GM21381 (cell line): ENCODE measurements at regions not wholly inside any gene's neighbourhood (a gene's known extent, or its start where the extent isn't known, plus 50 kb on each side); places are given as distances from the start of the nearest gene placed in this dataset.
"Not testable (repeated sequence)": the region's sequence is repeated elsewhere in the genome, so short reads cannot be mapped to it uniquely, and the experiment has no call there.

Experiments
- ATAC-seq: cut with Tn5 transposase; IDR thresholded peaks from one replicate; pipeline ENCODE4 v1.9.1; 2021; ENCODE audit warnings: mild to moderate bottlenecking, moderate library complexity; ENCODE audit not compliant: unreplicated experiment

- ATAC-seq, result no peak
Observed at GRCh38 chr12:125956186-125956585, 891.0 kb downstream of the AACS start.

GRCh38 chr12:125966641-125967040, 901.4 kb downstream of the AACS start:
- ATAC-seq, result no peak

- no peak for ATAC-seq
Observed at GRCh38 chr12:125968413-125968812, 903.2 kb downstream of the AACS start.

GRCh38 chr12:125971981-125972380, 906.7 kb downstream of the AACS start:
- no peak for ATAC-seq

- no peak for ATAC-seq
Observed at GRCh38 chr12:125978286-125978685, 913.1 kb downstream of the AACS start.

DNA sequence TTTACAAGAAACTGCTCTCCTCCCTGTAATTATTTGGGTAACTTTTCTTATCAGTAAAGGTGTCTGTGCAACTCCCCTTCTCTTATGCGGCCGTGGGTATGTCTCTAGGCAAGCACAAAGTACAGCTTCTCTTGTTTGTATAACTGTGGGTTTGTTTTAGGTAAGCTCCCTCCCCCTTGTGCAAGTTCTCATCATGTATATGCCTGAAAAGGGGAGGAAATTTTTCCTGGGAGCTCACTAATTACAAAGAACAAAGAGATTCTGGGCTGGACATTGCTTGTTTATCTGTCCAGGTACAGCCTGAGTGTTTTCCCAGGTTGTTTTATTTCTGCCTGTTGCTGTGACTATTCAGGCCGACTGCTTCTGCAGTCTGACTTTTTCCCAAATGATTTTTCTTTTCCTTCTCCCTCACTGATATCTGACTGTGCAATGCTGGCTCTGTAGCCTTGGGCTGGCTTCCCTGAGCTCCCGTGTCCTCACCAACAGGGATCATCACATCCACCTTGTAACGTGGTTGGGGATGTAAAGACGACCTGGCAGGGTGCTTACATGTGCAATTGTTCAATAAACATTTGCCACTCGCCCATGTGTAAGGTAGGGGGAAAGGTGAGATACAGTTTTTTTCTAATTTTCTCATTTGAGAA, 916.5 kb downstream of the AACS start:
- no peak for ATAC-seq

DNA sequence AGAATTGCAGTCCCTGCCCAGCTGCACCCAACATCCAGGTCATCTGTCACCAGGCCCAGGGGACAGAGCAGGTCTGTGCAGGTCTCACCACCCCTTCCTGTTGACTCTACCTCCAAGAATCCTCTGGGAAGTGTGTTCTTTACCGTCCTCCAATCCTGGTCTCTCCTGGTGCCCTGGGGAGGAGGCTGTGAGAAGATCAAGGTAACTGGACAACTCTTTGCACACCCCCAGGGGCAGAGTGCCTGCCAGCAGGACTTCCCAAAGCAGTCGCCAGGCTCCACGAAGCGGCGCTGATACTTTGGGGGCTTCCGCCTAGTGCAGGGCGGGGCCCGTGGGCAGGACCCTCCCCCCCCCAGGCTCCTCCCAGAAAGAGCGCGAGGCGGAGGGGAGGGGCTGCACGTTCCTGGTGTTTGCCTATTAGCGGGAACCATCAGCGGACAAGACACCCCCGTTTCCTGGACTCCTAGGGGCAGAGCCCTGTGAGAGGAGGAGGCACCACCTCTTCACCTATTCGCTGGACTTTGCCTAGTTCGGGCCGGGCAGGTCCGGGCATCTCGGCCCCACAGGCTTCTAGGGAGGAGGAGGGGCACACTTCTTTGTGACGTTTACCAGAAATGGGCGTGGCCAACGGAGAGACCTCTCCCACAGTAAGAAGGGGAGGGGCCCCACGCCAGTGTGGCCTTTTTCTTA, 918.0 kb downstream of the AACS start:
- ATAC-seq, result no peak

DNA sequence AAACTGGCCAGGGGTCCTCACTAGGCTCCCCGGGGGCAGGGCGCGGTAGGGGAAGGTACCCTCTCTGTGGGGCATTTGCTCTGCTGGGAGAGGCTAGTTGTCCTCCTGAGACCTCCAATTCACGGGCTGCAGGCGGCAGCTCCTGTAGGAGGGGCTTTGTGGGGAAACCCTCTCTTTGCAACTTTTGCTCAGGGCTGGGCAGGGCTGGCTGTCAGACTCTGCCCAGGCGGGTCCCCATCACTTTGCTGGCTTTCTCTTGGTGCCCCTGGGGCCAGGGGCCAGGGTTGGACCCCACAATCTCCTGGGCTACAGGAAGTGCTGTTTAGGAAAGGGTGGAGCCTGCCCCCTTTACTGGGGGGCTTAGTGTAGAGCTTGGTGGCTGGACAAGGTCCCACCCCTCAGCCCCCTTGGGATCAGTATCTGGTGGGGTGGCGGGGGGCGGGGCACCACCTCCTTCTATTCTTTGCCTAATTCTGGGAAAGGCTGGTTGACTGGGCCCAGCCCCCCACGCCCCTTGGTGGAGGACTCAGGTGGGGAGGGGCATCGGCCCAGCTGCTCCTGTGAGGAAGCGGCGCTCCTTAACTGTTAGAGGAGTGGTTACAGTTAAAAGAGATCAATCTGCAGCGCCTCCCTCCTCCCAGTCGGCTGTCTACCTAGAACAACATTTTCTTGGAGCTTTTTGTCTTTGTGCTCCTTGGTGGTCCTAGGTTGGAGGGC, 918.7 kb downstream of the AACS start:
- ATAC-seq, result no peak

DNA sequence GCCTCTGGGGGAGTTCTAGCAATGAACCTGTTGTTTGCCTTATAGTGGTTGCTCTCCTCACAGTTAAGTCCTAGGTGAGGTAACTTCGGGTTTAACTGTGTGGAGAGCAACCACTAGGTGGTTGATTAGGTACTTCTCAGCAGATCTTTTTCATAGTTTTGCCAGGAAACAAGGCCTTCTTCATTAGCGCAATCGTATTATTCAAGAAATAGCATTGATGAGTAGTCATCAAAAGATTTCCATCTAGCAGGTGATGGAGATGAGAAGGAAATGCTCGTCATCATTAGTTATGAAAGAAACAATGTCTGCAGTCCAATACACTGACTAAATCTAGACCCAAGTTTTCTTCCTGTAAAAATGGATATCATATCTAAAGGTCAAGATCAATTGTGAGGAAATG, 923.3 kb downstream of the AACS start:
- ATAC-seq, result no peak

DNA sequence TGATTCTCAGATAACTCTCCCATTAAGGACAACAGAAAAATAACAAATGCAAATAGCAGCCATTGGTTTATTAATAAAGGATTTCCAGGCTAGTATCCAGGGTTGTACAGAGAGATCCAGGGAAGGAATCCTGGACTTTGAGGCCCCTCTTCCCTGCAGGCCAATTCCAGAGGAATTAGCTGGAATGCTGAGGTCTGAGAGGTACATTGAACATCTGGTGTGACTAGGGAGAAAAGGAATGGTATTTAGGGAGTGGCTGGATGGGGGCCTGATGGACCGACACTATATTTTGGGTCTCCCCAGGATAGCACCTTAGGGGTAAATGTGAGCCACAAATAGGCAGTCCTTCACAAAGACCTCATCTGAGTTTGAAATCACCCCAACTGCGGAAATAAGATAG, 924.5 kb downstream of the AACS start:
- ATAC-seq, result no peak

DNA sequence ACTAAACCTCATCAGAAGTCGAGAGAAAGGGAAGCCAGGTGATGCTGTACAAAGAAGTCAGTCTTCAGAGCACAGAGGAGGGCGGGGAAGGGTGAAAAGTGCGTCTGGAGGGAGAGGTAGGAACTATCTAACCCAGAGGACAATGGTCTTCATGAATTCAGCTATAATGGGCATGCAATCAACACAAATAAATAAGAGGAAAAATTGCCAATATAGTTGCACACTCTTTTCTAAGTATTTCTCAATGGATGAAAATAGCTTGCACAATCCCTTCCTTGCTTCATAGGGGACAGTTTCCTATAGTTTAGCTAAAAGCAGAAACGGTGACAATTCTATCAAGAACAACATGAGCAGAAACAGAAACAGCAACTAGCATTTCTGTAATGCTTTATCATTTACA, 931.2 kb downstream of the AACS start:
- no peak for ATAC-seq

DNA sequence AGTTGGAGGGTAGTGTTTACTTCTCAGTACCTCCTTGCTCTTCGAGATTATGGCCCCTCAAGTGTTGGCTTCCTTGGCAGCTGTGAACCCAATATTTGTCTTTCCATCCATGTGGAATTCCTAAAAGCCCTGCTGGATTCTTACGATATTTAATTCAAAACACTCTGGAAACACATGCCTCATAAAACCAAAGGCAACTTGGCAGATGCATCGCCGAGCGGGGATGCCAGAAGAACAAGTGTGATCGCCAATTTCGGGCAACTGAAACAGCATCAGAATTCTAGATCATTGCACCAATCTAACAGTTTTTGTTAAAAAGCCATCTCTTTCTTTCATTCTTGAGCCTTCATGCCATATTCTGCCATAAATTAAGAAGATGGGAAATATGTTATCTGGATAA, 934.4 kb downstream of the AACS start:
- no peak for ATAC-seq

- no peak for ATAC-seq
Observed at GRCh38 chr12:126019385-126019784, 954.1 kb downstream of the AACS start.

- no peak for ATAC-seq
Observed at GRCh38 chr12:126021675-126022074, 956.4 kb downstream of the AACS start.

GRCh38 chr12:126027825-126028224, 962.6 kb downstream of the AACS start:
- no peak for ATAC-seq

- no peak for ATAC-seq
Observed at GRCh38 chr12:126030573-126030972, 965.3 kb downstream of the AACS start.

GRCh38 chr12:126033751-126034150, 968.5 kb downstream of the AACS start:
- ATAC-seq, result no peak

DNA sequence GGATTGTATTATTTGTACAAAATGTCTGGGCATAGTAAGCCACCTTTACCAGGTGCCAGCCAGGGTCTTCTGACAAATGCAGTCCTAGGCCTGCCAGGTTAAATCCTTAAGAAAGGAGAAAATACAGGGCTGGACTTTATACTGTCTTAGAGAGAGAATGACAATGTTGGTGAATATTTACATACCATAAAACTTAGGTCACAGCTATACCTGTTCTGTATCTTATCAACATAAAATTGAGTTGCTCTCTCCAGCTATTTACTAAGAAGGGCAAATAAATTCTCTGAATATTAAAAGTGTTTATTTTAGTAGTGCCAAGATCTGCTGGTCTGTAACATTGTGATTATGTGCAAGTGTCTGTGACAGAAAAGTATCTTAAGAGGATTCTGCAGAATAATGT, 971.1 kb downstream of the AACS start:
- ATAC-seq, result no peak

DNA sequence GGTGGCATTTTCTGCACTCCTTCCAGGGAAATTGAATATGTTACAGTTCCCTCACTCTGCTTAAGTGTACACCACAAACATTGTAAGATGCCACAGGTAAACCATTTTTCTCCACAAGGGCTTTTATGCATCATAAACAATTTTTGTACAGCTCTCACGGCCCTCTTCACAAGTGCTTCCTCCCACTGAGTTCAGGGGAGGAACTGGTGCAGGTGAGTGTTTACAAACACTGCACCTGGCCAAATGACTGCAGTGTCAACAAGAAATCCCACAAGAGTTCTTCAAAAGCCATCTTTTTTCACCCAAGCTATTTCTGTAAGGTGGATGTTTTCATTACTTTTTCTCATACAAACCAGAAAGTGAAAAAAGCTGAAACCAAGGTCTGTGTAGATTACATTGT, 973.2 kb downstream of the AACS start:
- no peak for ATAC-seq

DNA sequence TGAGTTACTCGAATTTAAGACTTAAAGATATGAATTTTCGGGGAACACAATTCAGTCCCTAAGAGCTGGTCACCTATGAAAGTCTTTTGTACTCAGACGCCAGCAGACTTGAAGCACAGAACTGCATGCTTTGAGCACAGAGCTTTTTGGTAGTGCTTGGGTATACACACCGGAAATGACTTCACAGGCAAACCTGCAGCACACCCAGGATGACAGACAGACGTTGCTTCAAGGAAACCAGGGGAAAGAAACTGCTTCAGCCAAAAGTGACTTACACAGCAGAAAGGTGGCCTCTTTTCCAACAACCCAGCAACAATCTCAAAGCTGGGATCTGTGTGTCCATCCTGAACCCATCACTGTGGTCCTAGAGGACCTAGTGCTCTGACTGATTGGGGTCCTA, 975.1 kb downstream of the AACS start:
- no peak for ATAC-seq

GRCh38 chr12:126042286-126042685, 977.1 kb downstream of the AACS start:
- no peak for ATAC-seq

- ATAC-seq, result not testable (repeated sequence)
Observed at GRCh38 chr12:126049501-126049900, 984.3 kb downstream of the AACS start.
